Colonic mucosa (tissue), 4 donors: ENCODE measurements at regions not wholly inside any gene's neighbourhood (a gene's known extent, or its start where the extent isn't known, plus 50 kb on each side); places are given as distances from the start of the nearest gene placed in this dataset.

Experiments
- DNase-seq: peaks from one replicate; pipeline ENCODE4 v3.0.0-alpha.2; 2020
- H3K27ac ChIP-seq: fragments of 200-600 bp; one replicate; pipeline ENCODE4 v1.8.0; 2021
- H3K27me3 ChIP-seq: fragments of 200-600 bp; one replicate; pipeline ENCODE4 v1.8.0; 2021
- H3K36me3 ChIP-seq: fragments of 200-600 bp; one replicate; pipeline ENCODE4 v1.8.0; 2021
- H3K4me1 ChIP-seq: fragments of 200-600 bp; one replicate; pipeline ENCODE4 v1.8.0; 2021; ENCODE audit warnings: mild to moderate bottlenecking
- H3K4me3 ChIP-seq: fragments of 200-600 bp; one replicate; pipeline ENCODE4 v1.8.0; 2021
- H3K9ac ChIP-seq, 2 donors: one replicate each; pipeline ENCODE4 v1.7.0; 2013; ENCODE audit warnings: control low read depth in 2 of 2, low read depth in 2 of 2, low read length in 2 of 2
- H3K9me3 ChIP-seq: fragments of 200-600 bp; one replicate; pipeline ENCODE4 v1.8.0; 2021
- CTCF ChIP-seq: fragments of 200-600 bp; IDR thresholded peaks from one replicate; pipeline ENCODE4 v1.8.0; 2022; ENCODE audit warnings: antibody characterized with exemption, mild to moderate bottlenecking
- intact Hi-C: fragments of 100-400 bp; cut with DNase I; formaldehyde crosslinking; loops from one replicate; pipeline ENCODE4 v1.14.1; 2022
- donor health status: healthy.
- donor health status: DM: no; HTN: no; CAD: no.
- donor health status: DM: no; HTN: no; CAD: no.

- Histone ChIP-seq H3K9me3 (no peaks in the 10 kb centered on the region), H3K27ac (no peak overlapping the region), H3K4me1 (no peaks in the 10 kb centered on the region), H3K4me3 (no peak overlapping the region), H3K36me3 (no peaks in the 10 kb centered on the region), H3K9ac (no peak overlapping the region), H3K27me3 (no peaks in the 10 kb centered on the region)
- DNase-seq = no peak
- TF ChIP-seq CTCF = no peak
- intact Hi-C loops = no loop called here
Observed at GRCh38 chr3:16658004-16658924, 53.0 kb upstream of the DAZL start.

- no peak for TF ChIP-seq CTCF
- Histone ChIP-seq H3K4me3 (no peak overlapping the region), H3K36me3 (no peaks in the 10 kb centered on the region), H3K9me3 (no peaks in the 10 kb centered on the region), H3K27me3 (no peaks in the 10 kb centered on the region), H3K4me1 (no peaks in the 10 kb centered on the region), H3K27ac (no peak overlapping the region), H3K9ac (no peak overlapping the region)
- DNase-seq = no peak
- intact Hi-C loops = no loop called here
Observed at GRCh38 chr3:16658925-16659793, 53.9 kb upstream of the DAZL start.

- Histone ChIP-seq H3K27ac (no peak overlapping the region), H3K36me3 (no peaks in the 10 kb centered on the region), H3K9me3 (no peaks in the 10 kb centered on the region), H3K4me1 (no peaks in the 10 kb centered on the region), H3K27me3 (no peaks in the 10 kb centered on the region), H3K9ac (no peak overlapping the region), H3K4me3 (no peak overlapping the region)
- DNase-seq = no peak
- TF ChIP-seq CTCF = no peak
- intact Hi-C loops = no loop called here
Observed at GRCh38 chr3:16663854-16664712, 58.9 kb upstream of the DAZL start.

GRCh38 chr3:16665282-16665741 is 60.1 kb upstream of the DAZL start:
- no peaks in the 10 kb centered on the region for H3K27me3 ChIP-seq
- H3K27ac ChIP-seq = peak overlapping the region; percentile 41
- no peaks in the 10 kb centered on the region for H3K9me3 ChIP-seq
- intact Hi-C loops = no loop called here
- peak overlapping the region in 1 of 2 donors; percentile 53 for H3K9ac ChIP-seq
- no peak for TF ChIP-seq CTCF
- H3K4me3 ChIP-seq = no peak overlapping the region
- H3K4me1 ChIP-seq = no peaks in the 10 kb centered on the region
- no peaks in the 10 kb centered on the region for H3K36me3 ChIP-seq
- peak; percentile 64 for DNase-seq

- intact Hi-C loops = no loop called here
- H3K9me3 ChIP-seq = no peaks in the 10 kb centered on the region
- no peaks in the 10 kb centered on the region for H3K36me3 ChIP-seq
- no peak for DNase-seq
- H3K4me3 ChIP-seq = no peak overlapping the region
- no peak overlapping the region for H3K27ac ChIP-seq
- H3K27me3 ChIP-seq = no peaks in the 10 kb centered on the region
- no peak for TF ChIP-seq CTCF
- H3K9ac ChIP-seq = no peak overlapping the region
- H3K4me1 ChIP-seq = no peaks in the 10 kb centered on the region
Observed at GRCh38 chr3:16666206-16666605, 61.0 kb upstream of the DAZL start.
